ENCODE measurements at regions not wholly inside any gene's neighbourhood (a gene's known extent, or its start where the extent isn't known, plus 50 kb on each side); places are given as distances from the start of the nearest gene placed in this dataset.
"Not testable (repeated sequence)": the region's sequence is repeated elsewhere in the genome, so short reads cannot be mapped to it uniquely, and the experiment has no call there.

- Histone ChIP-seq H3F3A (ENCODE audit: insufficient read depth) (no peaks in the 10 kb centered on the region), H3K9me2 (ENCODE audit: insufficient read depth) (no peaks in the 10 kb centered on the region), H4K20me1 (ENCODE audit: insufficient read depth) (no peaks in the 10 kb centered on the region), H3K4me3 (no peak overlapping the region), H3K36me3 (ENCODE audit: low read depth) (no peaks in the 10 kb centered on the region), H3K27me3 (replicated peaks; ENCODE audit: insufficient read depth) (no peaks in the 10 kb centered on the region), H3K79me2 (ENCODE audit: insufficient read depth) (no peaks in the 10 kb centered on the region), H2AFZ (no peak overlapping the region), H3K9me3 (ENCODE audit: low read depth) (no peaks in the 10 kb centered on the region), H3K9ac (no peak overlapping the region), H3K4me2 (ENCODE audit: unreplicated experiment) (no peak overlapping the region), H3K27ac (no peak overlapping the region), H3K4me1 (ENCODE audit: insufficient read depth) (no peaks in the 10 kb centered on the region)
- 0 to 22% methylated on average over 1 of the region's 1 CpG for WGBS, 2 experiments (ENCODE audit: low coverage in 1 of 2, low lambda C conversion rate in 2 of 2, missing lambda C conversion rate in 2 of 2)
- no peak for TF ChIP-seq EZH2 (IDR thresholded peaks at IDR 0.05; ENCODE audit: insufficient read depth, poor library complexity, severe bottlenecking)
- TF ChIP-seq EZH2phosphoT487 (IDR thresholded peaks at IDR 0.05; ENCODE audit: insufficient read depth, low read depth), result no peak
- in situ Hi-C loops (cut with MboI), result no loop called here
- DNase-seq, result no peak
Measured at GRCh38 chr13:67518785-67519184, 288.6 kb upstream of the PCDH9 start.

DNA sequence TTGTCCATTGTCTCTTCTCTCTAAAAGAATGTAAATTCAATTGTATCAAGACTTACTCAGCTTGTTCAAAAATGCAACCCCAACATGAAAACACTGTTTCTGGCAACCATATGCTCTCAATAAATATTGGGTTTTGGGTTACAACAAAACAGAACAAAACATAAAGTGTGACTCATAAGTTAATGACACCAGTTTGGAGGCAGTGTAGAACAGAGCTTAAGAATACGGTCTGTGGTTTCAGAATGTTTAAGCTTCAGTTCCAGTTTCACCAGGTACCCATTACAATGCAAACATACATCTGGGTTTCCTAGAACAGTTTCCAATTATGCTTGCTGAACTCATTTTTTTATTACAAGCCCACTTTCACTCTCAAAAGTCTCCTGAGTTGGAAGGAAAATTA is 285.8 kb upstream of the PCDH9 start:
- H3K4me3 ChIP-seq, result no peak overlapping the region
- H3K4me2 ChIP-seq (ENCODE audit: unreplicated experiment), result no peak overlapping the region
- H3K9me2 ChIP-seq (ENCODE audit: insufficient read depth), result no peaks in the 10 kb centered on the region
- H3K27ac ChIP-seq, result no peak overlapping the region
- no peak for DNase-seq
- no peak overlapping the region for H3K9ac ChIP-seq
- no peaks in the 10 kb centered on the region for H3F3A ChIP-seq (ENCODE audit: insufficient read depth)
- H3K4me1 ChIP-seq (ENCODE audit: insufficient read depth), result no peaks in the 10 kb centered on the region
- H4K20me1 ChIP-seq (ENCODE audit: insufficient read depth), result no peaks in the 10 kb centered on the region
- H3K79me2 ChIP-seq (ENCODE audit: insufficient read depth), result no peaks in the 10 kb centered on the region
- no peak overlapping the region for H2AFZ ChIP-seq
- TF ChIP-seq EZH2phosphoT487 (IDR thresholded peaks at IDR 0.05; ENCODE audit: insufficient read depth, low read depth) (no peak), EZH2 (IDR thresholded peaks at IDR 0.05; ENCODE audit: insufficient read depth, poor library complexity, severe bottlenecking) (no peak)
- WGBS, 2 experiments (ENCODE audit: low coverage in 1 of 2, low lambda C conversion rate in 2 of 2, missing lambda C conversion rate in 2 of 2), result 0 to 3% methylated on average over 1 of the region's 1 CpG
- in situ Hi-C loops (cut with MboI), result no loop called here
- no peaks in the 10 kb centered on the region for H3K36me3 ChIP-seq (ENCODE audit: low read depth)
- H3K9me3 ChIP-seq (ENCODE audit: low read depth), result no peaks in the 10 kb centered on the region
- no peaks in the 10 kb centered on the region for H3K27me3 ChIP-seq (replicated peaks; ENCODE audit: insufficient read depth)

DNA sequence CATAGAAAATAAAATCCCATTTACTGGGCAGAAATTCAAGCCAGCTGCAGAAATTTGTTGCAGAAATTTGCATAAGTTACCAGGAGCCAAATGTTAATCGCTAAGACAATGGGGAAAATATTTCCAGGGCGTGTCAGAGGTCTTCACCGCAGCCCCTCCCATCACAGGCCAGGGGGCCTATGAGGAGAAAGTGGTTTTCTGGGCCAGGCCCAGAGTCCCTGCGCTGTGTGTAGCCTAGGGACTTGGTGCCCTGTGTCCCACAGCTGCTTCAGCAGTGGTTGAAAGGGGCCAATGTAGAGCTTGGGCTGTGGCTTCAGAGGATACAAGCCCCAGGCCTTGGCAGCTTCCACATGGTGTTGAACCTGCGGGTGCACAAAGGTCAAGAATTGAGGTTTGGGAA is 278.9 kb upstream of the PCDH9 start:
- 4 to 8% methylated on average over 5 of the region's 5 CpGs for whole genome bisulfite sequencing, 2 experiments (ENCODE audit: low coverage in 1 of 2, low lambda C conversion rate in 2 of 2, missing lambda C conversion rate in 2 of 2)
- no peaks in the 10 kb centered on the region for H3K9me3 ChIP-seq (ENCODE audit: low read depth)
- H3F3A ChIP-seq (ENCODE audit: insufficient read depth), result no peaks in the 10 kb centered on the region
- TF ChIP-seq EZH2 (IDR thresholded peaks at IDR 0.05; ENCODE audit: insufficient read depth, poor library complexity, severe bottlenecking) (no peak), EZH2phosphoT487 (IDR thresholded peaks at IDR 0.05; ENCODE audit: insufficient read depth, low read depth) (no peak)
- H3K9ac ChIP-seq, result no peak overlapping the region
- no peak overlapping the region for H3K27ac ChIP-seq
- H4K20me1 ChIP-seq (ENCODE audit: insufficient read depth), result no peaks in the 10 kb centered on the region
- H3K9me2 ChIP-seq (ENCODE audit: insufficient read depth), result no peaks in the 10 kb centered on the region
- no peak overlapping the region for H2AFZ ChIP-seq
- no peak overlapping the region for H3K4me3 ChIP-seq
- no peak overlapping the region for H3K4me2 ChIP-seq (ENCODE audit: unreplicated experiment)
- no peaks in the 10 kb centered on the region for H3K79me2 ChIP-seq (ENCODE audit: insufficient read depth)
- H3K4me1 ChIP-seq (ENCODE audit: insufficient read depth), result no peaks in the 10 kb centered on the region
- DNase-seq, result no peak
- H3K27me3 ChIP-seq (replicated peaks; ENCODE audit: insufficient read depth), result no peaks in the 10 kb centered on the region
- H3K36me3 ChIP-seq (ENCODE audit: low read depth), result no peaks in the 10 kb centered on the region
- in situ Hi-C loops (cut with MboI), result no loop called here

DNA sequence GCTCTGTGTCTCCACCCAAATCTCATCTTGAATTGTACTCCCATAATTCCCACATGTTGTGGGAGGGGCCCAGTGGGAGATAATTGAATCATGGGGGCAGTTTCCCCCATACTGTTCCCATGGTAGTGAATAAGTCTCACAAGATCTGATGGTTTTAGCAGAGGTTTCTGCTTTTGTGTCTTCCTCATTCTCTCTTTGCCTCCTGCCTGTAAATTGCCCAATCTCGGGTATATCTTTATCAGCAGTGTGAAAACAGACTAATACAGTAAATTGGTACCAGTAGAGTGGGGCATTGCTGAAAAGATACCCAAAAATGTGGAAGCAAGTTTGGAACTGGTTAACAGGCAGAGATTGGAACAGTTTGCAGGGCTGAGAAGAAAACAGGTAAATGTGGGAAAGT is 278.1 kb upstream of the PCDH9 start:
- in situ Hi-C loops (cut with MboI); H4K20me1 ChIP-seq (ENCODE audit: insufficient read depth); H3K79me2 ChIP-seq (ENCODE audit: insufficient read depth); H3K27me3 ChIP-seq (replicated peaks; ENCODE audit: insufficient read depth); H3K4me2 ChIP-seq (ENCODE audit: unreplicated experiment); H3K4me3 ChIP-seq; H3K9ac ChIP-seq; DNase-seq; H3K9me3 ChIP-seq (ENCODE audit: low read depth); H3F3A ChIP-seq (ENCODE audit: insufficient read depth); H3K36me3 ChIP-seq (ENCODE audit: low read depth); H3K27ac ChIP-seq; H3K9me2 ChIP-seq (ENCODE audit: insufficient read depth); H2AFZ ChIP-seq; H3K4me1 ChIP-seq (ENCODE audit: insufficient read depth): not testable (repeated sequence)
- 0 to 2% methylated on average over 1 of the region's 1 CpG for WGBS, 2 experiments (ENCODE audit: low coverage in 1 of 2, low lambda C conversion rate in 2 of 2, missing lambda C conversion rate in 2 of 2)

GRCh38 chr13:67506407-67506806 is 276.3 kb upstream of the PCDH9 start:
- no peaks in the 10 kb centered on the region for H3K27me3 ChIP-seq (replicated peaks; ENCODE audit: insufficient read depth)
- TF ChIP-seq EZH2phosphoT487 (IDR thresholded peaks at IDR 0.05; ENCODE audit: insufficient read depth, low read depth), result no peak
- no peak for TF ChIP-seq EZH2 (IDR thresholded peaks at IDR 0.05; ENCODE audit: insufficient read depth, poor library complexity, severe bottlenecking)
- no peak overlapping the region for H3K27ac ChIP-seq

More at GRCh38 chr13:67506407-67506806, 276.3 kb upstream of the PCDH9 start:
- H3K4me2 ChIP-seq (ENCODE audit: unreplicated experiment), result no peak overlapping the region
- H3K36me3 ChIP-seq (ENCODE audit: low read depth), result no peaks in the 10 kb centered on the region
- no peaks in the 10 kb centered on the region for H3K79me2 ChIP-seq (ENCODE audit: insufficient read depth)
- H2AFZ ChIP-seq, result no peak overlapping the region
- H3K4me3 ChIP-seq, result no peak overlapping the region
- H4K20me1 ChIP-seq (ENCODE audit: insufficient read depth), result no peaks in the 10 kb centered on the region
- no peaks in the 10 kb centered on the region for H3K9me3 ChIP-seq (ENCODE audit: low read depth)
- H3F3A ChIP-seq (ENCODE audit: insufficient read depth), result no peaks in the 10 kb centered on the region
- no peaks in the 10 kb centered on the region for H3K9me2 ChIP-seq (ENCODE audit: insufficient read depth)
- H3K9ac ChIP-seq, result no peak overlapping the region
- no peaks in the 10 kb centered on the region for H3K4me1 ChIP-seq (ENCODE audit: insufficient read depth)
- in situ Hi-C loops (cut with MboI), result no loop called here
- DNase-seq, result no peak

Data from GM23248 (cell line).